Left lung (tissue), 4 donors: ENCODE measurements at regions not wholly inside any gene's neighbourhood (a gene's known extent, or its start where the extent isn't known, plus 50 kb on each side); places are given as distances from the start of the nearest gene placed in this dataset.
A peak's percentile ranks its signal among the peaks of the same experiment; 100 is the strongest.

Experiments
- ATAC-seq: fragments of 200-7000 bp; cut with Tn5 transposase; one replicate; pipeline ENCODE4 v1.9.1; 2020; ENCODE audit warnings: moderate library complexity
- DNase-seq, 4 donors: peaks; one replicate each; pipeline ENCODE4 v3.0.0-alpha.2; 2013 to 2020
- H3K27ac ChIP-seq, 2 donors: fragments of 200-600 bp; sonication (generic) in 1 of 2; one replicate each; pipeline versions ENCODE4 v1.5.0 to v1.8.0; 2020 to 2021
- H3K27me3 ChIP-seq, 2 donors: fragments of 200-600 bp; sonication (generic) in 1 of 2; one replicate each; pipeline versions ENCODE4 v1.5.0 to v1.8.0; 2020 to 2021
- H3K36me3 ChIP-seq, 2 donors: fragments of 200-600 bp; sonication (generic) in 1 of 2; one replicate each; pipeline versions ENCODE4 v1.5.0 to v1.8.0; 2020 to 2021
- H3K4me1 ChIP-seq, 2 donors: fragments of 200-600 bp; one replicate each; pipeline ENCODE4 v1.8.0; 2021
- H3K4me3 ChIP-seq, 2 donors: fragments of 200-600 bp; sonication (generic) in 1 of 2; one replicate each; pipeline versions ENCODE4 v1.5.0 to v1.8.0; 2020 to 2021; ENCODE audit warnings: mild to moderate bottlenecking in 1 of 2
- H3K9me3 ChIP-seq, 2 donors: fragments of 200-600 bp; sonication (generic) in 1 of 2; one replicate each; pipeline versions ENCODE4 v1.5.0 to v1.8.0; 2020 to 2021
- intact Hi-C, 2 donors: fragments of 100-400 bp; cut with DNase I; formaldehyde crosslinking; loops; one replicate each; pipeline versions ENCODE4 v1.11.2 to v1.14.2; 2022
- TF ChIP-seq, protein P1 (sequence below), 2 donors: fragments of 200-600 bp; sonication (generic) in 1 of 2; IDR thresholded peaks; one replicate each; pipeline versions ENCODE4 v1.5.0 to v1.8.0; 2021; ENCODE audit warnings: antibody characterized with exemption in 2 of 2
- donor health status: DM: no; HTN: yes; CAD: no.
- donor health status: DM: no; HTN: no; CAD: no.

DNA sequence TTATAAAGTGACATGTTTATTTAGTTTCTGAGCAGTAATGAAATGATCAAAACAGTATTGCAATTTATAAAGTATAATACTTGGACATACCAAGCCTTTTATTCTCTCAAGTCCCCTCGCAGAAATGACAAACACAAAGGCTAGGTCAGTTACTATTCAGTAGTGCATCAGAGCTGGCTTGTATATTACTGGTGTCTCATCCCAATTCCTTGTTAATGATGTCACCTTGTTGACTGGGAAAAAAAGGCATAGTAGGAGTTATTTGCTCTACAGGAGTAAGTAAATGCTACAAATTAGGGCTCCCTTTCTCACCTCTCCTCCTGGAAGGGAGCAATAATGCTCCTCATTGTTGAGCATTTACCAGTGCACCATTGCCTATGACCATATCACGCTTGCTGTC is 317.6 kb downstream of the CHL1 start:
- Histone ChIP-seq H3K4me3 (no peak overlapping the region), H3K4me1 (no peaks in the 10 kb centered on the region), H3K36me3 (no peaks in the 10 kb centered on the region), H3K9me3 (peaks cover 0 to 5% of the 10 kb centered on the region in 2 donors), H3K27ac (no peak overlapping the region), H3K27me3 (no peaks in the 10 kb centered on the region)
- ATAC-seq (no peak), DNase-seq (no peak)
- intact Hi-C loops = no loop called here
- TF ChIP-seq, protein P1, sequence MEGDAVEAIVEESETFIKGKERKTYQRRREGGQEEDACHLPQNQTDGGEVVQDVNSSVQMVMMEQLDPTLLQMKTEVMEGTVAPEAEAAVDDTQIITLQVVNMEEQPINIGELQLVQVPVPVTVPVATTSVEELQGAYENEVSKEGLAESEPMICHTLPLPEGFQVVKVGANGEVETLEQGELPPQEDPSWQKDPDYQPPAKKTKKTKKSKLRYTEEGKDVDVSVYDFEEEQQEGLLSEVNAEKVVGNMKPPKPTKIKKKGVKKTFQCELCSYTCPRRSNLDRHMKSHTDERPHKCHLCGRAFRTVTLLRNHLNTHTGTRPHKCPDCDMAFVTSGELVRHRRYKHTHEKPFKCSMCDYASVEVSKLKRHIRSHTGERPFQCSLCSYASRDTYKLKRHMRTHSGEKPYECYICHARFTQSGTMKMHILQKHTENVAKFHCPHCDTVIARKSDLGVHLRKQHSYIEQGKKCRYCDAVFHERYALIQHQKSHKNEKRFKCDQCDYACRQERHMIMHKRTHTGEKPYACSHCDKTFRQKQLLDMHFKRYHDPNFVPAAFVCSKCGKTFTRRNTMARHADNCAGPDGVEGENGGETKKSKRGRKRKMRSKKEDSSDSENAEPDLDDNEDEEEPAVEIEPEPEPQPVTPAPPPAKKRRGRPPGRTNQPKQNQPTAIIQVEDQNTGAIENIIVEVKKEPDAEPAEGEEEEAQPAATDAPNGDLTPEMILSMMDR (IDR thresholded peaks at IDR 0.05) = no peak

DNA sequence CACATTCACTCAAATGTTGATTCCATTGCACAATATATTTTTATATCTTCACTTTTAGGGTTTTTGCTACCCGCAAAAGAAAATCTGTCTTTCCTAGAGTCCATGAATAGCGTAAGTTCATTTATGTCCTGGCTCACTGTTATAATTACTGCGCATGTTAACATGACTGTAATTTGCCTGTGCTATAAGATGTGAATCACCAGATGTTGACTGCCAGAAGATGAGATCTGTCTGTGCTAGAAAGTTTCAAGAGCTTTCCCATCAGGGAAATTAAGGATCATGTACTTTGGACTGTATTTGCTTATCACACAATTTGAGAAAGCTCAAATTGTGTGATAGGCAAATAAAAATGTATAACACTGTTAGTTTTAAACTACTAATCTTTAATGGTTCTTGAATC is 322.5 kb downstream of the CHL1 start:
- H3K27me3 ChIP-seq = no peaks in the 10 kb centered on the region
- H3K9me3 ChIP-seq = no peaks in the 10 kb centered on the region
- H3K4me3 ChIP-seq = no peak overlapping the region
- intact Hi-C loops = no loop called here
- no peaks in the 10 kb centered on the region for H3K4me1 ChIP-seq
- ATAC-seq = no peak
- H3K27ac ChIP-seq = no peak overlapping the region
- no peak for DNase-seq
- TF ChIP-seq, protein P1 (IDR thresholded peaks at IDR 0.05) = no peak
- H3K36me3 ChIP-seq = no peaks in the 10 kb centered on the region

DNA sequence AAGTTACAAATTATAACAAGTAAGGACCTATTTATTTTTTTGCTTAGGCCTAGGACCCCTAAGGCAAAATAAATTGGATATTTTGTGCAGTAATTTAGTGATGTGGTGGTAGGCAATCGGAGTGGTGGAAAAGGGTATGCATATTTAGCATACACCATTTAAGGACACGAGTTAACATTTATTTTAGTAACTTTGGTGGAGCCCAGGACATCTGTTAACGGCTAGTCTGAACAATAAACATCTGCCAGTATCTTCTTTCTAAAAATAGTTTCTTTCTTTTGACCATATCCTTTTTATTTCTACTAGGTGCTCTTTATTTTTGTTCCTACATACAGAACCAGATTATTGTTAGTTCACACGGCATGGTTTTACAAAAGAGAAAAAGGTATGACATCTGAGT is 326.3 kb downstream of the CHL1 start:
- intact Hi-C loops = no loop called here
- Histone ChIP-seq H3K4me1 (no peaks in the 10 kb centered on the region), H3K4me3 (no peak overlapping the region), H3K9me3 (no peaks in the 10 kb centered on the region), H3K27ac (no peak overlapping the region), H3K27me3 (no peaks in the 10 kb centered on the region), H3K36me3 (no peaks in the 10 kb centered on the region)
- no peak for ATAC-seq
- TF ChIP-seq, protein P1 (IDR thresholded peaks at IDR 0.05) = no peak
- no peak for DNase-seq

- Histone ChIP-seq H3K9me3 (no peaks in the 10 kb centered on the region), H3K36me3 (no peaks in the 10 kb centered on the region), H3K4me3 (no peak overlapping the region), H3K27me3 (no peaks in the 10 kb centered on the region), H3K27ac (no peak overlapping the region), H3K4me1 (no peaks in the 10 kb centered on the region)
- DNase-seq = no peak
- ATAC-seq = peak; percentile 57
- TF ChIP-seq, protein P1 (IDR thresholded peaks at IDR 0.05) = no peak
- intact Hi-C loops = no loop called here
These were observed 328.9 kb downstream of the CHL1 start for GRCh38 chr3:525415-525814.

GRCh38 chr3:535566-536416 is 339.2 kb downstream of the CHL1 start:
- TF ChIP-seq, protein P1 (IDR thresholded peaks at IDR 0.05) = peak in 1 of 2 donors; percentile 35
- no peaks in the 10 kb centered on the region for H3K4me1 ChIP-seq
- peak overlapping the region; percentile 22 to 29 for H3K4me3 ChIP-seq
- ATAC-seq (peak; percentile 89), DNase-seq (peak in 3 of 4 donors; percentile 34 to 80 (median 63))
- intact Hi-C loops = no loop called here
- H3K9me3 ChIP-seq = peaks cover 0 to 28% of the 10 kb centered on the region in 2 donors
- H3K27me3 ChIP-seq = peaks cover 0 to 8% of the 10 kb centered on the region in 2 donors
- H3K27ac ChIP-seq = no peak overlapping the region
- no peaks in the 10 kb centered on the region for H3K36me3 ChIP-seq
